Thymus (tissue), 11 donors: ENCODE measurements at regions not wholly inside any gene's neighbourhood (a gene's known extent, or its start where the extent isn't known, plus 50 kb on each side); places are given as distances from the start of the nearest gene placed in this dataset.
A peak's percentile ranks its signal among the peaks of the same experiment; 100 is the strongest.

Source experiments
- DNase-seq, 9 donors: peaks; one replicate each; pipeline ENCODE4 v3.0.0-alpha.2; 2013; ENCODE audit warnings: low spot score in 9 of 9, low read depth in 6 of 9, missing footprints in 1 of 9
- H3K27ac ChIP-seq, 2 donors: one replicate each; pipeline ENCODE4 v1.5.1; 2013; ENCODE audit warnings: control low read depth in 1 of 2, low read depth in 1 of 2, low read length in 1 of 2, mild to moderate bottlenecking in 1 of 2, moderate library complexity in 1 of 2
- H3K27me3 ChIP-seq, 2 donors: one replicate each; pipeline ENCODE4 v1.5.1; 2013; ENCODE audit warnings: low read length in 1 of 2; ENCODE audit not compliant: control insufficient read depth in 2 of 2, insufficient read depth in 1 of 2
- H3K36me3 ChIP-seq, 2 donors: one replicate each; pipeline ENCODE4 v1.5.1; 2013; ENCODE audit warnings: low read length in 1 of 2, mild to moderate bottlenecking in 1 of 2, moderate library complexity in 1 of 2; ENCODE audit not compliant: control insufficient read depth in 2 of 2, insufficient read depth in 2 of 2
- H3K4me1 ChIP-seq, 2 donors: one replicate each; pipeline ENCODE4 v1.5.1; 2013; ENCODE audit warnings: low read length in 2 of 2; ENCODE audit not compliant: control insufficient read depth in 2 of 2, insufficient read depth in 2 of 2
- H3K4me3 ChIP-seq, 2 donors: one replicate each; pipeline ENCODE4 v1.5.1; 2013; ENCODE audit warnings: low read length in 2 of 2, control low read depth in 1 of 2, mild to moderate bottlenecking in 1 of 2
- H3K9me3 ChIP-seq, 2 donors: one replicate each; pipeline ENCODE4 v1.5.1; 2013; ENCODE audit warnings: low read length in 1 of 2, mild to moderate bottlenecking in 1 of 2; ENCODE audit not compliant: control insufficient read depth in 2 of 2, insufficient read depth in 1 of 2
- WGBS: extraction: QIAGEN DNeasy Blood & Tissue Kit; methylation state at CpG from one replicate; pipeline ENCODE4 v1.1.7; 2013; 5-methylcytosine and 5-hydroxymethylcytosine counted together
- donor health status: healthy.

GRCh38 chr5:120093178-120093577, 370.9 kb upstream of the PRR16 start:
- H3K9me3 ChIP-seq = no peaks in the 10 kb centered on the region
- no peak for DNase-seq
- WGBS = 42% methylated on average over 7 of the region's 7 CpGs
- H3K27me3 ChIP-seq = no peaks in the 10 kb centered on the region
- no peaks in the 10 kb centered on the region for H3K36me3 ChIP-seq
- no peak overlapping the region for H3K27ac ChIP-seq
- H3K4me3 ChIP-seq = no peak overlapping the region
- no peaks in the 10 kb centered on the region for H3K4me1 ChIP-seq

- WGBS = 46% methylated on average over 3 of the region's 3 CpGs
- DNase-seq = peak in 1 of 9 donors; percentile 15
- Histone ChIP-seq H3K4me3 (no peak overlapping the region), H3K36me3 (no peaks in the 10 kb centered on the region), H3K27ac (no peak overlapping the region), H3K9me3 (no peaks in the 10 kb centered on the region), H3K27me3 (no peaks in the 10 kb centered on the region), H3K4me1 (no peaks in the 10 kb centered on the region)
Observed at GRCh38 chr5:120096413-120096812, 367.7 kb upstream of the PRR16 start.

GRCh38 chr5:120098426-120098825, 365.7 kb upstream of the PRR16 start:
- Histone ChIP-seq H3K4me3 (no peak overlapping the region), H3K27me3 (no peaks in the 10 kb centered on the region), H3K27ac (no peak overlapping the region), H3K9me3 (no peaks in the 10 kb centered on the region), H3K36me3 (no peaks in the 10 kb centered on the region), H3K4me1 (no peaks in the 10 kb centered on the region)
- no peak for DNase-seq
- 79% methylated on average over 4 of the region's 4 CpGs for WGBS

- DNase-seq = no peak
- Histone ChIP-seq H3K36me3 (no peaks in the 10 kb centered on the region), H3K27me3 (no peaks in the 10 kb centered on the region), H3K27ac (no peak overlapping the region), H3K4me1 (no peaks in the 10 kb centered on the region), H3K4me3 (no peak overlapping the region), H3K9me3 (no peaks in the 10 kb centered on the region)
- WGBS = 50% methylated on average over 5 of the region's 5 CpGs
Observed at GRCh38 chr5:120098902-120099535, 365.1 kb upstream of the PRR16 start.

- Histone ChIP-seq H3K4me1 (no peaks in the 10 kb centered on the region), H3K27me3 (no peaks in the 10 kb centered on the region), H3K9me3 (no peaks in the 10 kb centered on the region), H3K4me3 (no peak overlapping the region), H3K27ac (no peak overlapping the region), H3K36me3 (no peaks in the 10 kb centered on the region)
- DNase-seq = no peak
Observed at GRCh38 chr5:120101771-120102170, 362.3 kb upstream of the PRR16 start.

GRCh38 chr5:120103495-120103894, 360.6 kb upstream of the PRR16 start:
- 42% methylated on average over 2 of the region's 2 CpGs for WGBS
- no peak for DNase-seq

GRCh38 chr5:120106912-120107525, 357.1 kb upstream of the PRR16 start:
- H3K4me3 ChIP-seq = no peak overlapping the region
- H3K27me3 ChIP-seq = no peaks in the 10 kb centered on the region
- no peak for DNase-seq
- no peaks in the 10 kb centered on the region for H3K4me1 ChIP-seq
- H3K27ac ChIP-seq = no peak overlapping the region
- WGBS = 93% methylated on average over 1 of the region's 1 CpG
- no peaks in the 10 kb centered on the region for H3K9me3 ChIP-seq
- H3K36me3 ChIP-seq = no peaks in the 10 kb centered on the region

More at GRCh38 chr5:120103495-120103894, 360.6 kb upstream of the PRR16 start:
- Histone ChIP-seq H3K9me3 (no peaks in the 10 kb centered on the region), H3K27me3 (no peaks in the 10 kb centered on the region), H3K36me3 (no peaks in the 10 kb centered on the region), H3K4me3 (no peak overlapping the region), H3K27ac (no peak overlapping the region), H3K4me1 (no peaks in the 10 kb centered on the region)

GRCh38 chr5:120108586-120109248, 355.4 kb upstream of the PRR16 start:
- DNase-seq = no peak
- 84% methylated on average over 4 of the region's 4 CpGs for WGBS
- no peak overlapping the region for H3K27ac ChIP-seq
- H3K4me3 ChIP-seq = no peak overlapping the region
- no peaks in the 10 kb centered on the region for H3K9me3 ChIP-seq
- H3K36me3 ChIP-seq = no peaks in the 10 kb centered on the region
- no peaks in the 10 kb centered on the region for H3K4me1 ChIP-seq
- no peaks in the 10 kb centered on the region for H3K27me3 ChIP-seq

GRCh38 chr5:120122703-120123102, 341.4 kb upstream of the PRR16 start:
- no peak for DNase-seq
- no peaks in the 10 kb centered on the region for H3K4me1 ChIP-seq
- H3K27me3 ChIP-seq = no peaks in the 10 kb centered on the region
- no peak overlapping the region for H3K27ac ChIP-seq
- no peak overlapping the region for H3K4me3 ChIP-seq
- H3K9me3 ChIP-seq = no peaks in the 10 kb centered on the region
- H3K36me3 ChIP-seq = no peaks in the 10 kb centered on the region
